GM20431 (cell line): ENCODE measurements at regions not wholly inside any gene's neighbourhood (a gene's known extent, or its start where the extent isn't known, plus 50 kb on each side); places are given as distances from the start of the nearest gene placed in this dataset.
"Not testable (repeated sequence)": the region's sequence is repeated elsewhere in the genome, so short reads cannot be mapped to it uniquely, and the experiment has no call there.

Source experiments
- in situ Hi-C: fragments of 300-500 bp; cut with MseI, MboI; formaldehyde crosslinking; loops from one replicate; pipeline ENCODE4 v1.15.0; 2020; ENCODE audit warnings: low sequenced_read_pairs; ENCODE audit not compliant: unreplicated experiment

GRCh38 chr10:46198516-46198915, 88.3 kb upstream of the ANTXRL start:
- in situ Hi-C loops: no loop called here

GRCh38 chr10:46202405-46202804, 84.4 kb upstream of the ANTXRL start:
- in situ Hi-C loops: not testable (repeated sequence)

GRCh38 chr10:46204482-46205102, 82.2 kb upstream of the ANTXRL start:
- in situ Hi-C loops: not testable (repeated sequence)

- in situ Hi-C loops: not testable (repeated sequence)
These were observed 76.4 kb upstream of the ANTXRL start for GRCh38 chr10:46210427-46210826.

- in situ Hi-C loops: no loop called here
These were observed 71.4 kb upstream of the ANTXRL start for GRCh38 chr10:46215426-46215825.

- in situ Hi-C loops: no loop called here
These were observed 70.7 kb upstream of the ANTXRL start for GRCh38 chr10:46216003-46216634.

GRCh38 chr10:46216836-46217751, 69.7 kb upstream of the ANTXRL start:
- in situ Hi-C loops: no loop called here

- in situ Hi-C loops: no loop called here
These were observed 68.9 kb upstream of the ANTXRL start for GRCh38 chr10:46217752-46218453.

- in situ Hi-C loops: no loop called here
These were observed 67.9 kb upstream of the ANTXRL start for GRCh38 chr10:46218921-46219320.

- in situ Hi-C loops: not testable (repeated sequence)
These were observed 67.3 kb upstream of the ANTXRL start for GRCh38 chr10:46219431-46219990.

- in situ Hi-C loops: no loop called here
These were observed 66.6 kb upstream of the ANTXRL start for GRCh38 chr10:46220187-46220586.

GRCh38 chr10:46220872-46221538, 65.8 kb upstream of the ANTXRL start:
- in situ Hi-C loops: no loop called here

GRCh38 chr10:46222364-46222935, 64.3 kb upstream of the ANTXRL start:
- in situ Hi-C loops: no loop called here

GRCh38 chr10:46223064-46223480, 63.7 kb upstream of the ANTXRL start:
- in situ Hi-C loops: no loop called here

GRCh38 chr10:46223626-46224413, 63.0 kb upstream of the ANTXRL start:
- in situ Hi-C loops: no loop called here

- in situ Hi-C loops: no loop called here
These were observed 62.4 kb upstream of the ANTXRL start for GRCh38 chr10:46224414-46224682.

GRCh38 chr10:46225597-46225996, 61.2 kb upstream of the ANTXRL start:
- in situ Hi-C loops: loop anchor here (25.0 kb wide), 1 partner anchor 988 kb away; no protein-coding TSS in a partner anchor

- in situ Hi-C loops: loop anchor here (25.0 kb wide), 1 partner anchor 989 kb away; no protein-coding TSS in a partner anchor
These were observed 60.6 kb upstream of the ANTXRL start for GRCh38 chr10:46226232-46226631.
